NCI-H748 treated with DMSO at 0.1 percent for 48 hours (cell line): ENCODE measurements at regions not wholly inside any gene's neighbourhood (a gene's known extent, or its start where the extent isn't known, plus 50 kb on each side); places are given as distances from the start of the nearest gene placed in this dataset.

Experiments used
- DNase-seq: peaks from one replicate; lab custom pipeline; 2025; lab: John Stamatoyannopoulos, UW

DNA sequence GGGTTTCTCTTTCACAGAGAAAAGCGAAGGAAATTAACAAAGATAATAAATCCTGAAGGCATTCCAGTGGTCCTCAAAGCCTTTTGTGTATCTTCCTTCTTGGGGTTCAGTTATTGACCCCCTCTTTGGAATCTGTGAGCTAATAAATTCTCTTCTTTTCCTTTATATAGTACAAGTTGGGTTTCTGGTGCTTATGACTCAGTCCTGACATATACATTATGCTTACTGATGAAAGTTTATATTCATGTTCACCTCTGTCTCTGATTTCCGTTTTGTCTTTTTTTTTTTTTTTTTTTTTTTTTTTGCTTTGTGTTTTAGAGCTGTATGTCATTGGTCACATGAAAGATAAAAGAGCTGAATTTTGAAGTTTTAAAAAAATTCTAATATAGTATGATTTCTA, 230.7 kb upstream of the RBMS3 start:
- DNase-seq = no peak

DNA sequence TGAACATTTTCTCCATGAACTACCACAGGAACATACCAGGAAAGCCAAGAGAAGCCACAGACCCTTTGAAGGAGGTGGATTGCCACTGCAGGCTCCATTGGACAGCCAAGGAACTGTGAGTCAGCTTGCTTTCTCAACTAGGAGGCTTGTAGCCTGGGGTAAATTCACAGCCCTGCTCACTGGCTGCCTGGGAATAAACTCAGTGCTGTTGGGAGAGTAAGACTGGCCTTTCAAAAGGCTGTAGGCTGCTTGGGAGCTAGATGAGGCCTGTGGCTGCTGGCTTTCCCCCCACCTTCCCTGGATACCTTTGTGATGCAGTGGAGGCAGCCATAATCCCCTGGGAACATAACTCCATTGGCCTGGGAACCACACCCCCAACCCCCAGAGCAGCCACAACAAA, 223.5 kb upstream of the RBMS3 start:
- no peak for DNase-seq

DNA sequence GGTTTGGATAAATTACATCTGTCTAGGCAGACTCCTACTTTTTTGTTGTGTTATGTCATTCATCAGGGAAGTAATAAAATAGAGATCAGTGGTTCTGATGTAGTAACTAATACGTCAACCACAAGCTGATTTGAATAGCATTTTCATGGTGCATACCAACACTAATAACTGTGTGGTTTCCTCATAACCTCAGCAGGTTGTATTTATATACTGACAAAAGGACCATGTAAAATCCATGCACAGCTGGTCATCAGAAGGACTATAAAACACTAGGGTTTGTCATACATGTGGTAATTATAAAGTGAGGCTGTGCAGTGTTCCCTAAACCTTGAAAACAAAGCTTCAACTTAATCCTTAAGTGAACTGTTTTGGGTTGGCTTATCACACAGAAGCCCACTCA, 216.8 kb upstream of the RBMS3 start:
- peak; percentile 6 for DNase-seq

DNA sequence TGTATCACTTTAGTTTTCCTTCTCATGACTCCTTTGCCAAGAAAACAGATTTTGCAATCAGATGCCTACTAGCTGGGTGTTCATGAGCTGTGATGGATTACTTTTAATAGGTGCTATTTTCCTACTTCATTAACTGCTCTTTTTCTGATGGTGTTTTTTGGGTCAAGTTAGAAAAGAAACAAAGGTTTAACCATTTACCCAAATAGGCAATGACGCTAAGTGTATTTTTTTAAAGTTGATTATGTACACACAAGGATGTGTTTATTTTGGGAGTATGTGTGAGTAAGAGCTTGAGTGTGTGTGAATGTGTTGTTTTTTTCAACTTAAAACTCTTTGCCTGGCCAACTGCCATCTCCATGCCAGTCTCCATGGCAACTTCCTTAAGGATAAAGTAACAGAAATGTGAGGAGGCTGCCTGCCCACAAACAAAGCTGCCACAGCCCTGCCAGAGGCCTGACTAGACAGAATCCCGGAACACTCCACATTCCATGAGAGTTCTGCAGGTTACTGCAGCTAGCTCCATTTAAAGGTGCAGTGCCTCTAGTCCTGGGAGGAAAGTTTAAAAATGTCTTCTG, 215.6 kb upstream of the RBMS3 start:
- peak; percentile 85 for DNase-seq

DNA sequence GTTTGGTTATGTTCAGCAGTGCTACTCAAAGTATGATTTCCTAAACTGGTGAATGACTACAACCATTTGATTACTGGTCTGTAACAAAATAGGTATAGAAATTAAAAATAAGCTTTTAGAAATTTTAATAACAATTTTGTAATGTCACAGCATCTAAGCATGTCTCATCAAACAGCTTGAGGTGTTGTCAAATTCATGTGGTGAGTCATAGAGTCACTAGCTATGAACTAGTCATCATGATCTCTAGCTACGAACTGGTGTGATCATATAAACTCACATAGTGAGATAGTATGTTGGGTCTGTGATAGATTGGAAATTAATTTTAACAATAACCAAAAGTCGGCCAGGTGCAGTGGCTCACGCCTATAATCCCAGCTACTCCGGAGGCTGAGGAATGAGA, 213.9 kb upstream of the RBMS3 start:
- DNase-seq = no peak

DNA sequence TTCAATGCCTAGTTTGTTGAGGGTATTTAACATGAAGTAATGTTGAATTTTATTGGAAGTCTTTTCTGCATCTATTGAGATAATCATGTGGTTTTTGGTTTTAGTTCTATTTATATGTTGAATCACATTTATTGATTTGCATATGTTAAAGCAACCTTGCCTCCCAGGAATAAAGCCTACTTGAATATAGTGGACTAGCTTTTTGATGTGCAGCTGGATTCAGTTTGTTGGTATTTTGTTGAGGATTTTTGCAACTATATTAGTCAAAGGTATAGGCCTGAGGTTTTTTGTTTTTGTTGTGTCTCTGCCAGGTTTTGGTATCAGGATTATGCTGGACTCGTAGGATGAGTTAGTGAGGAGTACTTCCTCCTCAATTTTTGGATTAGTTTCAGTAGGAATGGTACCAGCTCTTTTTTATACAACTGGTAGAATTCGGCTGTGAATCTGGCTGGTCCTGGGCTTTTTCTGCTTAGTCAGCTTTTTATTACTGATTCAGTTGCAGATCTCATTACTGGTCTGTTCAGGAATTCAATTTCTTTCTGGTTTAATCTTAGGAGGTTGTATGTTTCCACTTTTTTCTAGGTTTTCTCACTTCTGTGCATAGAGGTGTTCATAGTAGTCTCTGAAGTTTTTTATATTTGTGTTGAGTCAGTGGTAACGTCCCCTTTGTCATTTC, 209.8 kb upstream of the RBMS3 start:
- DNase-seq = no peak

DNA sequence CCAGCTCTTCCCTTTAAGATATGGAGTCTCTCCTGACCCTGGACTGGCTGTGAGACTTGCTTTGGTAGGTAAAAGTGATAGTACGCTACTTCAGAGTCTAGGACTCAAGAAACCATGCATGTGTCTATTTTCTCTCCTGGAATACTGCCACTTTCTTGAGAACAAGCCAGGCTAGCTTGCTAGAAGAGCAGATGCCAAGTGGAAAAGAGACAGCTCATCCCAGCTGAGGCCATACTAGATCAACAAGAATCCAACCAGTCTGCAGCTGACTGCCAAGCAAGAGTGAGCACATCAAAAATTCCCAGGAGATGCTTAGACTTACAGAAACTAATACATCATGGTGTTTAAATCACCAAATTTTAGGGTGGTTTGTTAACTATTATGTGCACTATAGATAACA, 208.3 kb upstream of the RBMS3 start:
- no peak for DNase-seq

DNA sequence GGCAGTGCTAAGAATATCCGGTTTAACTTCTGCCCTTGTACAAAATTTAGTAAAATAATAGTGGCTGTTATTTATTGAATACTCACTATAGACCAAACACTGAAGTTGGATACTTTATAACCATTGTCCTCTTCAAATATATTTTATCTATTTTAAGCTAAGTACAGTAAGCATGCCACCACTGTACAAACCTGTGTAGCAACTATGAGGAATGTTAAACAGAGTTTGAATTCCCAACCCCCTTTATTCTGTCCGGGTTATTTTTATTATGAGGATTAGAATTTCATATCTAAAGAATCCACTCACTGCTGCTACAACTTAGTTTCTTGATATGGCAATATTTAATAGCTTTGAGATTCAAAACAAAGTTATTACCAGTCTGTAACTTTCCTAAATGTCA, 203.5 kb upstream of the RBMS3 start:
- no peak for DNase-seq

DNA sequence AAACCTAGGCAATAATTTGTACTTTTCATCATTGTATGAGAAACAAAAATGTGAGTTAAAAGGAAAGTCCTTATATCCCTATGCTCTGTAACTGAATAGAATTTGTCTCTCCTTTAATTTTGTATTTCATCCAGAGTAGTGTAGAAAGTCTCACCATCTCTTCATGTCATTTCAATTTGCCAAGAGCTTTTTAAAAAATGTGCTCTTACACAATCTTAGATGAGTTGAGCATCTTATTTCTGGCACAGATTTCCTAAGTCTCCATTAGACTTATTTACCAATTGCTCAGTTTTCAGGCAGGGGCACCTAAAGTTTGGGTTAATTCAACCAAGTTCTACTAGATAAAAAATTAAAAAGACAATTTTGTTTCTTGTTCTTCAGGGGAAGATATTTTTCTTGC, 201.5 kb upstream of the RBMS3 start:
- DNase-seq = no peak

DNA sequence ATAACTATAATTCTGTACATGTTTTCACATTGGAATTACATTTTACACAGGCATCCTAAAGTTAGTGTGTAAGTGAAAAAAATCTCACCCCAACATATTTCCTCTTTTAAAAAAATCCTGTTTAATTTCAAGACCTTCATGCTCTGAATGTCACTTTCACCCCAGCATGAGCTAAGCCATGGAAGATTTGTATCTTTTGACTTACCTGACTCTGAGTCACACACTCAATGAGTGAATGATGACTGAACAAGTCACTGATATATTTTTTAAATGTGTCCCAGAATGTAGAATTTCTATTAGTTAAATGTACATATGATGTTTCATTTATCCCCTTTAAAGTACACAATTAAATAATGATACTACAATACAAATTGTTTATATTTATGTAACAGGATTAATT, 199.9 kb upstream of the RBMS3 start:
- DNase-seq = no peak

DNA sequence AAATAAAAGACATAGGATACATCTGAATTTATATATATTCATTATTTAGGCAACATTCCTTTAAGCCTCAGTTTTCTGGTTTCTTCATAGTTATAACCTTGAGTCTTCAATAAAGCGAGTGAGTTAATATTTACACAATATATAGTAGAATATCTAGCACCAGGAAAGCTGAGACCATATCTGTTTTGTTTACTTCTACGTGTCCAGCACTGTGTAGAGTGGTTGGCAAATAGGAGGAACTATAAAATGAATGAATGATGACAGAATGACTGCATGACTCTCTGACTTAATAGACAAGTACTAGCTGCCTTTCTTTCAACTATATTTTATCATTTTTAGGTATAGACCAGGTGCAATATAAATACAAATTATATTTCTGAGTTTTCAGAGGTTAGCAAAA, 197.8 kb upstream of the RBMS3 start:
- DNase-seq = no peak

DNA sequence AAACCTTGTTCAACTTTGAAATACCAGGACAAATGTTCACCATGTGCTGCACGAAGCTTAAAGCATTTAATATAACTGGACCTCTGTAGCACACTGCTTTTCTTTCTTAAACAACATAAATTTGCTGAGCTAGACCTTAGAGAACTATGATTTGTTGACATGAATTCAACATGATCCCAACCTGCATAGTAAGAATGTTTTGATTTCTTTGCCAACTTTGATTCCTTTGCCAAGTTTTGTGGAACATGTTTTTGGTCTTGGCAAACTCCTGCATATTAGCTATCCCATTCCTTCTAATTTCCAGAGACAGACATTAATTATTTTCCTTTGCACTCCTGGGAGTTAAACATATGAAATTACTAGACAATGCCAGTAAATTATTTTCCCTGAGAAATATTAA, 197.2 kb upstream of the RBMS3 start:
- no peak for DNase-seq

DNA sequence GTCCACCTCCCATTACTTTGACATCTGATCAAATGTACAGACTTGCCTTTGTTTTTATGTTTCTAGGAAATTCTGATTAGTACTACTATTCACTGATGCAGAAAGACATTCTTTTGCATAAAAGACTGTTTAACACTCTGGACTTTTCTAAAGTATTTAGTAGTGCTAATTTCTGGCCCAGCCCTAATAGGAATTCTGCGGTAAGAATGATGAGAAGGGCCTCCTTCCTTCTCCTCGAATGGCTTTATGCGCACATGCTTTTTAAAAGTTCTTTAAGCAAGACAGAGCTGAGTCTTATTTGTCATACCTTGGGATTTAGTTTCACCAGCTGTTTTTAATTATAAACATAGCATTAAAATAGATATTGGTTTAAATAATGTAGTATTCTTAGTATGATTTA, 192.3 kb upstream of the RBMS3 start:
- no peak for DNase-seq

DNA sequence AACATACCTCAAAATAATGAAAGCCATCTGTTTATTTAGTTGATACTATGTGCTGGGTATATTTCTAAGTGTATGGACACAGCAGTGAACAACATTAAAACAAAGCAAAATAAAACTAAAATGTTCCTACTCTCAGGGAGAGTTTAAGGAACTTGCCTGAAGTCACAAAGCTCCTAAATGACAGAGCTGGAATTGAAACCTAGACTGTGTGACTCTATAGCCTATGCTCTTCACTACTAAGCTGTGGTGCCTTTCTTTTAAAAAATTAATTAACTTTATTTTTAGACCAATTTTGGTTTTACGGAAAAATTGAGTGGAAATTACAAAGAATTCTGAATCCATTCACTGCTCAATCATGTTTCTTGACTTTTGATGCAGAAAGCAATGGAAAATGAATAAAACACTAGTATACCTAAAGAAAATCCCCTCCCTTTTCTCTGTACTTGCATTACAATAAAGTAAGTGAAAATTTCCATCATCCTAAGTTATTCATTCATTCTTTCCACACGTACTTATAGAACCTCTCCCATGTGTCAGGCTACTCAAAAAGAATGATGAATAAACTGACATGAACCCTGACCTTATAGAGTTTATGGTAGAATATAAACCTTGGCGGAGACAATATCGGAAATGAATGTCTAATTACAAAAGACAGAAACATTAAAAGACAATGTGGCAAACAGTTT, 189.8 kb upstream of the RBMS3 start:
- DNase-seq = no peak

DNA sequence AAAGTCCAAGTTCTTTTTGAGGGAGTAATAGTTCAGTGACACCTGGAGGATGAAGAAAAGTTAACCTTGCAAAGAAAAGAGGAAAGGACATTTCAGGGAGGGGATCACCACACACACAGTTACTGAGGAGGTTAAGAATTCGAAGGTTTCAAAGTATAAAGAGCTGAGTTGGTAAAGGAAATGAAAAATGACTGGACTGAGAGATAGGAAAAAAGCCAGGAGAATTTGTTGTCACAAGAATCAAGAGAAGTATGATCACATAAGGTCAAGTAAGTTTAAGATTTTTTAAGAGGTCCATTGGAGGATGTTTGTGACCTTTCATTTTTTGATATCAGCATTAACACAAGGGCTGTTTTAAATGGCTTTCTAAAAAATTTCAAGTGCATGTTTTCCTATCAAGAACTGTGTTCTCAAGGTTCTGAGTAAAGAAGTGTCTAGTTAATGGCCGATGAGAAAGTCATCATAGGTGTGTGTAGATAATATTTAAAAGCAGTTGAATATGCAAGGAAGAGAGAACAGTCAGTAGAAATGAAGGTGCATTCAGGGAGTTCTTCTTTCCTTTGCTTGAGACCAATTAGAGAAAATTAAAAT, 189.2 kb upstream of the RBMS3 start:
- DNase-seq = no peak

DNA sequence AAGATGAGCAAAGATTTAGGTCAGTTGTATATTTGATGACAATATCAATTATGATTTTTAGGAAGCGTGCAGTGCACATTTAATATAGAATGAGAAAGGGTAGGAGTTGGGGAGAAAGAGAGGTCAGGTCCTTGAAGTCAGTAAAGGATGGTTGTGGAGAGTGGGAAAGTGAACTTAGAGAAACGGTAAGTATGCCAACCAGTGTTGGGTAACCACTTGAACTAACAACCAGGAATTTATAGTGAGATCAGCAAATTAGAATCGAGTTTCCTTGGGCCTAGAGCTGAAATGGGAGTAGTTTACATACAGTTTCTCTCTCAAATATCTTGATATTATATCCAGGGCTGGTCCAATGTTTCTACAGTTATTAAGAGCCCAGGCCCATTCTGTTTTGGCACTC, 188.5 kb upstream of the RBMS3 start:
- no peak for DNase-seq

DNA sequence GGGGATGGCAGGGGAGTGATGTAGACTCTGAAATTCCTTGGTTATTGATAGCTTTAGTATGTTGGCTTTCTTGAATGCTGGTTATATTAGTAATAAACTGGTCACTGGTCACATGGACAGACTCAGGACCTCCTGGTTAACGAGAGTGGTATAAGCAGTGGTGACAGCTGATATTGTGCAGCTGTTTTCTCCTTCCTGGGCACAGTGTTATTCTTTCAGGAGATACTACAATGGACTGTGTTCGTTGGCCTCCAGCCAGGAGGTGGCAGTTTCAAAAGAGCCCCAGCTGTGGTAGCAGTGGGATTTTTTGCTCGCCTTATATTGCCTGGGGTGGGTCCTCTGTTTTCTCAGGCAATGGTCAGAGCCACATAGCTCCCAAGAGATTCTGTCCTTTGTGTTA, 181.6 kb upstream of the RBMS3 start:
- no peak for DNase-seq

DNA sequence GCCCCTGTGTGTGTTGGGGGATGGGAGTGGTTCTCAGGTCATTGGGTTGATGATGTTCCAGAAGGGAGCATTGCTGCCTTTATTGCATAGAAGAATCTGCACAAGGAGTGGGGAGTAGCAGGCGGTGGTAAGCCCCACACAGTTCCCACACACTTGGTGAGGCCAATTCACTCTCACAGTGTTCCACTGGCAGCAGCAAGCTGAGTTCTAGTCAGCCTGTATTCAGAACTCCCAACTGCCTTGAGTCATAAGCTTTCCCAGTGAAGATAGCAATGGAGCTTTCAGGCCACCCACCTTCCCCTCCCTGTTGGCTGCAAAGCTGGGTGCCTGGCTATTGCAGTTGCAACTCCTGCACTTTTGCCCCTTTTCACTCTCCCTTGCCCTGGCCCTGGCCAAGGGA, 181.1 kb upstream of the RBMS3 start:
- no peak for DNase-seq

DNA sequence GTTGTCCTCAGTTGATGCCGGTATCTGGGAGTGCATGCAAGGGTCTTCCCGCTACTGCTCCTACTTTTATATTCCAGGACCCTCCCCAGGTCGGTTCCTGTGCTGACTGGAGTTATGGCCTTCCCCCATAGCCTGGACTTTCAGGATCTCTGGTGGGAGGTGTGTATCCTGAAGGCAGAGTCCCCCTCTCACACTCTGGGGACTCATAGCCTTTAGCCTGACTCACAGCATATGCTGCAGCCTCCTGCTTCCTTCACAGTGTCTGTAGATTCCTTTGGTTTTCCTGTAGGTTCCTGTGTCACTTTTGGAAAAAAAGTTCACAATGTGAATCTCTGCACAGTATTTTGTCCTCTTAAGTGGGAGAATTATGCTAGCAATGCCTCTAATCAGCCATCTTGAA, 180.6 kb upstream of the RBMS3 start:
- DNase-seq = no peak

DNA sequence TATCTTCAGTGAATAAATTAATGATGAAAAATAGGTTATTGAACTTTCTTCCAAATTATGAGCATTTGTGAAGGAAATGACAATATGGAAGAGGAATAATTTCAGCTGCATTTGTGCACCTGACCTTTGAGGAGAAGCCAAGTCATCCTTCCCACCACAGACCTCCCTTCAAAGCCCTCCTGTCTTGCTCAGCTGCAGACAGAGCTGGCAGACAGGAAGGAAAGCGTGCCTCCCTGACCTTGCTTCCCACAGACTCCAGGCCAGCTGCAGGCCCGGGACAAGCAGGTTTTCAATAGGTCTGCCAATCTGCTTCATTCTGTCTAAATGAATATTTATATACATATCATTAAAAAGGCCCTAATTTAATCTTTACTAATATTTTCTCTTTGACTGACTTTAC, 152.9 kb upstream of the RBMS3 start:
- DNase-seq = no peak

DNA sequence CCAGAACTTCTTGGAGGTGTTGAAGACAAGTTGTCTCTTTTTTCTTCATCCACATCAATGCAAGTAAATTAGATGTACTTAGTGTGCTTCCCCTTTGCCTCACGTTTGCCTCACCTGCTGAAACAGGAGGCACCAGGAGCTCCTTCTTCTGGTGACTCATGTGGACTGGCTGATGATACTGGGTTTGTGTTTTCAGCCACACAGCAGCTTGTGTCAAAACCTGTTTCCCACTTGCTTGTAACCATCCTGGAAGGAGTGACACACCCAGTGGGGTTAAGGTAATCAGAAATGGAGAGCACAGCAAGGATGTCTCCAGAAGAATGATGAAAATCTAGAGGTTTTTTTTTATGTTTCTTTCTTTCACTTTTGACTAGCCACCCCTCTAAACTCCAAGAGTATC, 143.3 kb upstream of the RBMS3 start:
- DNase-seq = no peak

DNA sequence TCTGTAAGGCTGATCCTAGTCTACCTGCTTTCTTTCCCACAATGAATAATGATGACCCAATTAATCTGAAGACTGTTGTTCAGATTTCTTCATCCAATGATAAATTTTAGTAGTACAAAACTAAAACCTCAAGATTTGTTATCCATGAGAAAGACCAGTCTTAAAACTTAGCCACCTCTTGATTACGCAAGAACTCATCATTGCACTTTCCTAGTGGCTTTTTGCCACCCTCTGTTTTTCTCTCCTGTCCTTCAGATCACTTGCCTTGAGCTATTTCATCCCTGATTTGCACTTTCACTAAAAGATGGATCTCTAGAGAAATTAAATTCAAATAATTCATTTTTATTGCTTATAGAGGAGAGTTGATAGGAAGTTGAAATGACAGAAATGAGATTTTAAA, 142.7 kb upstream of the RBMS3 start:
- DNase-seq = no peak

DNA sequence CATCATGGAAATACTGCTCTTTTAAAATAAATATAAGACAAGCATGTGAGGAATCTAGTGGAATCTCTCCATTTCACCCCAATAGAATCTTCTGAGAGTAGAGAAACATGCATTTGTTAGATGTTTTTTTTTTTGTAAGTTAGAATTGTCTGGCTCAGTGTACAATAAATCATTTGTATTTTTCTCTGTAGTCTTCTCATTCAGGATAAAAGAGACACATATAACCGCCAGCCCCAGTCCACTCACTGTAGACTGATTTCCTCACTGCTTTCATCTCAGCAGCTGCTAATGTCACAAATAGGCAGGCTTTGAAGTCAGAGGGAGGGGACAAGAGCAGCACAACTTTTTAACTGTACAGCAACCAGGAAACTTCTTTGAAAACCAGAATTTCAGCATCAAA, 140.2 kb upstream of the RBMS3 start:
- DNase-seq = no peak
